ENCODE measurements at regions not wholly inside any gene's neighbourhood (a gene's known extent, or its start where the extent isn't known, plus 50 kb on each side); places are given as distances from the start of the nearest gene placed in this dataset.

DNA sequence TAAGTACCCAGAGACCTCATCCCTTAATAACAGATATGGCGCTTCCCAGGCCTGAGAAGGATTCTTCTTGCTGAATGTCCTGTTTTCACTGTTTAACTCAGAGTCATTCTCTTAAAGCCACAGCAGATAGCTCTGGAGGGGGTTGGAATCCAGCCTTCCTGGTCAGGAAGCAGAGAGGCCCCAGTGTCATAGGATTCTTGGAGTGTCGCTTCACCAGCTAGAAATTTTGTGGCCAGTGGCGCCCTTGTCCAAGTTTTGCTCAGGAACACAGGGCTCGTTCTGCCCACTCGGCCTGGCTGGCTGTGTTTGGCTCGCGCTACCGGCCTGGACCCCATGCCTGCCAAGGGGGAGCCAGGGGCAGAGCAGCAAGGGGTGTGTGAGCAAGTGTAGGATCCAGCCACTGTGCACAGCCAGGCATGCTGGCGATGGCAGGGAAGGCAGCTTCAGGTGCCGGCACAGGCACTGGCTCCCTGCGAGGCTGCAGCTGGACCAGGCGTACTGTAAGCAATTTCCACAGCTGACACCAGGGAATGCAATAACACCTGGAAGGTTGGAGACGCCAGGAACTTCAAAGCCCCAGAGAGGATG lies 214.8 kb upstream of the SESN3 start:
- no peaks in the 10 kb centered on the region for H3K36me3 ChIP-seq (ENCODE audit: insufficient read depth, low read length)
- H3K9me3 ChIP-seq (ENCODE audit: low read length): no peaks in the 10 kb centered on the region
- no peak overlapping the region for H3K27ac ChIP-seq (ENCODE audit: low read depth, low read length)
- no peak overlapping the region for H3K4me3 ChIP-seq (ENCODE audit: low read depth in 1 of 2, low read length in 2 of 2)
- H3K9ac ChIP-seq (ENCODE audit: low read length): no peak overlapping the region
- no peaks in the 10 kb centered on the region for H3K4me1 ChIP-seq (ENCODE audit: insufficient read depth, low read length)
- no peaks in the 10 kb centered on the region for H3K27me3 ChIP-seq (ENCODE audit: control insufficient read depth in 1 of 2, insufficient read depth in 2 of 2, low read length in 2 of 2)

DNA sequence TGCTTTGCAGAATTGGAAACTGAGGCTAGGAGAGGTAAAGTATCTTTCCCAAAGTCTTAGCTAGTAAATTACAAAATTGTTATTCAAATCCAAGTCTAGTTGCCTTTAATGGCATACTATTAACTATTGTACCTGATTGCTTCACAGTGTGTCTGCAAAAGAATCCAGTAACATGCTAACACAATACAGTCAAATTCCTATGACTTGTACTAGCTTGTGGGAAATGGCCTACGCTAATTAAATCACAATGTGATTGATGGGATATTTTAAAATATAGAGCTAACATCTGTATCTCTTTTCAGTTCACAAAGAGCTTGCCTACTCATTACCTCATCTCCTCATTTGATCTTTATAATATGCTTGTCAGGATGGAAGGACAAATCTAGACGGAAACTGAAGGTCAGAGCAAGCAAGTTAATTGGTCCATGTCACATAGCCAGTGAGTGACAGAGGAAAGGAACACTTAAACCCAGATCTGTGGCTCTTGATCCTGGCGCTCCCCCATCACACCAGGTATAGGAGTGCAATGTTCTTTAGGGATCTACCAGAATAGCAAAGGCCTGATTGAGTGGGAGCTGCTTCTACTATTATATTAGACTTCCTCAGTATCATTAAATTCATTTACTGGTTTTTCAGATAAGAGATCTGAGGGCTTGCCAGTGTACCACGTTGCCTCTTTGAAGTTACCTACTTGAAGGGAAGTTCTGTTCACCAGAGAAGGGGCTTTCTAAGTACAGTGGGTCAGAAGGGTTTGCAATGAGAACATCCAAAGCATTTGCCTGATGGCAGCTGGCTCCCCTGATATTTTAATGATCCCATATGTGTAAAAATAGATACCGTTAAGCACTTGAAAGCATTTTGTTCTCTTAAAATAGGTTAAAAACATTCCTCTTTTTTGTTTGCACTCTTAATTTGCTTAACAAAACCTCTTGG lies 213.6 kb upstream of the SESN3 start:
- H3K27me3 ChIP-seq (ENCODE audit: control insufficient read depth in 1 of 2, insufficient read depth in 2 of 2, low read length in 2 of 2): no peaks in the 10 kb centered on the region
- H3K4me1 ChIP-seq (ENCODE audit: insufficient read depth, low read length): no peaks in the 10 kb centered on the region
- H3K9me3 ChIP-seq (ENCODE audit: low read length): no peaks in the 10 kb centered on the region
- no peak overlapping the region for H3K4me3 ChIP-seq (ENCODE audit: low read depth in 1 of 2, low read length in 2 of 2)
- H3K27ac ChIP-seq (ENCODE audit: low read depth, low read length): no peak overlapping the region
- H3K36me3 ChIP-seq (ENCODE audit: insufficient read depth, low read length): no peaks in the 10 kb centered on the region
- H3K9ac ChIP-seq (ENCODE audit: low read length): no peak overlapping the region

- H3K9me3 ChIP-seq (ENCODE audit: low read length): no peaks in the 10 kb centered on the region
- no peaks in the 10 kb centered on the region for H3K4me1 ChIP-seq (ENCODE audit: insufficient read depth, low read length)
- no peaks in the 10 kb centered on the region for H3K36me3 ChIP-seq (ENCODE audit: insufficient read depth, low read length)
- no peaks in the 10 kb centered on the region for H3K27me3 ChIP-seq (ENCODE audit: control insufficient read depth in 1 of 2, insufficient read depth in 2 of 2, low read length in 2 of 2)
- no peak overlapping the region for H3K4me3 ChIP-seq (ENCODE audit: low read depth in 1 of 2, low read length in 2 of 2)
- H3K9ac ChIP-seq (ENCODE audit: low read length): no peak overlapping the region
- no peak overlapping the region for H3K27ac ChIP-seq (ENCODE audit: low read depth, low read length)
Measured at GRCh38 chr11:95443386-95443785, 212.4 kb upstream of the SESN3 start.

DNA sequence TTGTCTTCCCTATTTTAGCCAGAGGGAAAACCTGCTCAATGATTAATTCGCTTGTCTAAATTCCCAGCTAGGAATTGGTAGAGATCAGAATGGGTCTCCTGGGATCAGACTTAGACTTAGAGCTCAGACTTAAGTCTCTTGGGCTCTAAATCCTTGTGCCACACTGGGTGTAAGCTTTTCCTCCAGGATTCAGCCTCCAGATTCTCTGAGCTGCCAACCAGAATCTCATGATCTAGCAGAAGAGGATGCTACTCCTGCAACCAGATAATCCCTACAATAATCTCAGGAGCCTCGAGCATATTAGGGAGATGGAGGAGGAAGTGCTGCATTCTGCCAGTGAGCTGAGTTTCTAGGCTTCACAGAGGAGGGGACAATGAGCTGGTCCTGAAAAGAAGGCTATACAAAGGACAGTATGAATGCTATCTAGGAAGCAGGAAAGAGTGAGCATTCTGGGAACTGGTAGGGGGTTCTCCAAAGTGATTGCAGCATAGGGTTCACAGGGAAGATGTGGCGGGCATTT lies 211.6 kb upstream of the SESN3 start:
- Histone ChIP-seq H3K27me3 (ENCODE audit: control insufficient read depth in 1 of 2, insufficient read depth in 2 of 2, low read length in 2 of 2) (no peaks in the 10 kb centered on the region), H3K27ac (ENCODE audit: low read depth, low read length) (no peak overlapping the region), H3K9me3 (ENCODE audit: low read length) (no peaks in the 10 kb centered on the region), H3K4me3 (ENCODE audit: low read depth in 1 of 2, low read length in 2 of 2) (no peak overlapping the region), H3K9ac (ENCODE audit: low read length) (no peak overlapping the region), H3K36me3 (ENCODE audit: insufficient read depth, low read length) (no peaks in the 10 kb centered on the region), H3K4me1 (ENCODE audit: insufficient read depth, low read length) (no peaks in the 10 kb centered on the region)

DNA sequence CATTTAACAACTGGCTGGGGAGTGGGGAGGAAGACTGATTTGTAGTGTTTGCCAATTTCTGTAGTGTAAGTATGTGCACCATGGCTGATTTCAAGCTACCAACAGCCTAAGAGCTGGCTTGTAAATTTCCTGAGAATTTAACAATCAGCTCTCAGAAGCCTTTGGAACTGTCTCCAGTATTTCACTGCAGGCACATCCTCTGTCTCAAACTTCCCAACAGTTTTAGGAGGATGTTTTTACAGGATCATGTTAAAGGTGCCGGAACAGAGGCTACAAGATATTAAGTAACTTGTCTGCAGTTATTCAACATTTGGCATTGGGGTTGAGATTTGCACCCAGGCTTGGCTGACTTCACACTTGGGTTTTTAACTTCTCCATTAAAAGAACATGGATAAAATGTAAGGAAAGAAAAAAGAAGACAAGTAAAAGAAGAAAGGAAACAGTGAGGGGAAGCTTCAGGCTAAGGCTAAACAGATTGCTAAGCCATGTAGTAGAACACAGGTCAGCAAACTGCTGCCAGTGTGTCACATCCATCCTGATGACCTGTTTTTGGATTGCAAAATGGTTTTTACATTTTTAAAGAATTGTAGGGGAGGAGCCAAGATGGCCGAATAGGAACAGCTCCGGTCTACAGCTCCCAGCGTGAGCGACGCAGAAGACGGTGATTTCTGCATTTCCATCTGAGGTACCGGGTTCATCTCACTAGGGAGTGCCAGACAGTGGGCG lies 204.8 kb upstream of the SESN3 start:
- Histone ChIP-seq H3K4me1 (ENCODE audit: insufficient read depth, low read length) (peaks cover 6% of the 10 kb centered on the region), H3K27me3 (ENCODE audit: control insufficient read depth in 1 of 2, insufficient read depth in 2 of 2, low read length in 2 of 2) (no peaks in the 10 kb centered on the region), H3K36me3 (ENCODE audit: insufficient read depth, low read length) (no peaks in the 10 kb centered on the region), H3K9me3 (ENCODE audit: low read length) (no peaks in the 10 kb centered on the region), H3K4me3 (ENCODE audit: low read depth in 1 of 2, low read length in 2 of 2) (no peak overlapping the region), H3K27ac (ENCODE audit: low read depth, low read length) (no peak overlapping the region), H3K9ac (ENCODE audit: low read length) (no peak overlapping the region)

- H3K9ac ChIP-seq (ENCODE audit: low read length): no peak overlapping the region
- no peaks in the 10 kb centered on the region for H3K27me3 ChIP-seq (ENCODE audit: control insufficient read depth in 1 of 2, insufficient read depth in 2 of 2, low read length in 2 of 2)
- H3K27ac ChIP-seq (ENCODE audit: low read depth, low read length): no peak overlapping the region
- no peaks in the 10 kb centered on the region for H3K36me3 ChIP-seq (ENCODE audit: insufficient read depth, low read length)
- peaks cover 6% of the 10 kb centered on the region for H3K4me1 ChIP-seq (ENCODE audit: insufficient read depth, low read length)
- no peak overlapping the region for H3K4me3 ChIP-seq (ENCODE audit: low read depth in 1 of 2, low read length in 2 of 2)
- H3K9me3 ChIP-seq (ENCODE audit: low read length): no peaks in the 10 kb centered on the region
Measured at GRCh38 chr11:95435192-95435591, 204.2 kb upstream of the SESN3 start.

- H3K4me3 ChIP-seq (ENCODE audit: low read depth in 1 of 2, low read length in 2 of 2): no peak overlapping the region
- H3K9me3 ChIP-seq (ENCODE audit: low read length): no peaks in the 10 kb centered on the region
- no peaks in the 10 kb centered on the region for H3K27me3 ChIP-seq (ENCODE audit: control insufficient read depth in 1 of 2, insufficient read depth in 2 of 2, low read length in 2 of 2)
- H3K4me1 ChIP-seq (ENCODE audit: insufficient read depth, low read length): peaks cover 6% of the 10 kb centered on the region
- no peak overlapping the region for H3K9ac ChIP-seq (ENCODE audit: low read length)
- no peaks in the 10 kb centered on the region for H3K36me3 ChIP-seq (ENCODE audit: insufficient read depth, low read length)
- H3K27ac ChIP-seq (ENCODE audit: low read depth, low read length): no peak overlapping the region
Measured at GRCh38 chr11:95434489-95435057, 203.6 kb upstream of the SESN3 start.

GRCh38 chr11:95434009-95434408 lies 203.0 kb upstream of the SESN3 start:
- no peaks in the 10 kb centered on the region for H3K9me3 ChIP-seq (ENCODE audit: low read length)
- H3K36me3 ChIP-seq (ENCODE audit: insufficient read depth, low read length): no peaks in the 10 kb centered on the region
- H3K27me3 ChIP-seq (ENCODE audit: control insufficient read depth in 1 of 2, insufficient read depth in 2 of 2, low read length in 2 of 2): no peaks in the 10 kb centered on the region
- H3K27ac ChIP-seq (ENCODE audit: low read depth, low read length): no peak overlapping the region
- no peak overlapping the region for H3K9ac ChIP-seq (ENCODE audit: low read length)
- H3K4me3 ChIP-seq (ENCODE audit: low read depth in 1 of 2, low read length in 2 of 2): no peak overlapping the region
- peaks cover 6% of the 10 kb centered on the region for H3K4me1 ChIP-seq (ENCODE audit: insufficient read depth, low read length)

DNA sequence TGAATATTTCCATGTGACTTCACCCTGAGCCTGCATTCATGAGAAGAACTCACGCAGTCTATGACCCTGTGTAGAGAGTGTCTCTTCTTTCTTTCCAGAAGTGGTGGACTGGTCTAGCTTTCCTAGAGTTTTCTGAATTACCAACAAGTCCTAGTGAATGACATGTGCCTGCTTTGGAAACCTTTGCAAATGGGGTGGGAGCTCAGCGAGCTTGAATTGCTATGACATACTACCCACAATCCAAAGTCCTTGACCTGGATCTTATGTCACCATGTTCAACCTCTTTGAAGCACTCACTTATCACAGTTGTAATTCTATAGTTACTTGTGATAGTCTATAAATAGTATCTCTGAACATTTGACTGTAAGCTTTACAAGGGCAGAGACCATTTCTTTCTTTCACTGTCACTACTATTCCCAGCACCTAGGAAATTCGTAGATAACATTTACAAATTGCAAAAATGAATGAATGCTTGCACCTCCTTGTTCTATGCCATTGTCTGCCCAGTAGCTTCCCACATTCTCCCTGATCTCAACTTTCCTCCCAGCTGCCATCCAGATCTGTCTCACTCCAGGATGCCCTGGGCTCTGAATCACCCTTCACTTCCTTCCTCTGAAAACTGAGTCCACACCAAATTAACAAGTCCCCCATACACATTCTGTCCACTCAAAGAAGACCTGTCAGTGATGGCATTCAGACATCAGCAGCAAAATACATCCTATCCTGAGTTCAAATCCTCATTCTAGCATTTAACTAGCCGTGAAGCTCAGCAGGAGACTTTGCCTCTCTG lies 201.9 kb upstream of the SESN3 start:
- no peak overlapping the region for H3K27ac ChIP-seq (ENCODE audit: low read depth, low read length)
- no peaks in the 10 kb centered on the region for H3K27me3 ChIP-seq (ENCODE audit: control insufficient read depth in 1 of 2, insufficient read depth in 2 of 2, low read length in 2 of 2)
- no peak overlapping the region for H3K9ac ChIP-seq (ENCODE audit: low read length)
- no peak overlapping the region for H3K4me3 ChIP-seq (ENCODE audit: low read depth in 1 of 2, low read length in 2 of 2)
- H3K9me3 ChIP-seq (ENCODE audit: low read length): no peaks in the 10 kb centered on the region
- H3K4me1 ChIP-seq (ENCODE audit: insufficient read depth, low read length): peaks cover 6% of the 10 kb centered on the region
- H3K36me3 ChIP-seq (ENCODE audit: insufficient read depth, low read length): no peaks in the 10 kb centered on the region

DNA sequence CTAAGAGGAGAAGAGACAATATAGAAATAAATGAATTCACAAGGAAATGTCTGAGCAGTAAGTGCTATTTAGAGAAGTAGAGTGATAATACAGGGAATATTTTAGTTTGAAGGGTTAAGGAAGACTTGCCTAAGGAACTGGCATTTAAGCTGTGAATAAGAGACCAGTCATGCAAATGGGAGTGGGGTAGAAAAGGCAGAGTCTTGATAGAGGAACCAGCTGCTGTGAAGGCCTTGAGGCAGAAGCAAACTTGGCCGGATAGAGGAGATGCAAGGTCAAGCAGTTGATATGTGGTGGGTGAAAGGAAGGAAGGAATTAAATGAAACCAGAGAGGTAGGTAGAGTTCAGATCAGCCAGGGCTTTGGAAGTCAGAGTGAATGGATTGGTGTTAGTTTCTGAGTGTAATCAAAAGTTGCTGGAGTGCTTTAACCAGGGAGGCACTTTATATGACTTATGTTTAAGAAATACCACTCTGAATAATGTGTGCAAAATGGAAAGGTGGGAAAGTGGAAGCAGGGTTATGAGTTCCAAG lies 198.4 kb upstream of the SESN3 start:
- no peak overlapping the region for H3K9ac ChIP-seq (ENCODE audit: low read length)
- H3K27me3 ChIP-seq (ENCODE audit: control insufficient read depth in 1 of 2, insufficient read depth in 2 of 2, low read length in 2 of 2): no peaks in the 10 kb centered on the region
- no peak overlapping the region for H3K27ac ChIP-seq (ENCODE audit: low read depth, low read length)
- H3K9me3 ChIP-seq (ENCODE audit: low read length): no peaks in the 10 kb centered on the region
- H3K4me3 ChIP-seq (ENCODE audit: low read depth in 1 of 2, low read length in 2 of 2): no peak overlapping the region
- H3K4me1 ChIP-seq (ENCODE audit: insufficient read depth, low read length): no peaks in the 10 kb centered on the region
- H3K36me3 ChIP-seq (ENCODE audit: insufficient read depth, low read length): no peaks in the 10 kb centered on the region

Measured in muscle layer of colon (tissue), 2 donors.